ENCODE measurements at regions not wholly inside any gene's neighbourhood (a gene's known extent, or its start where the extent isn't known, plus 50 kb on each side); places are given as distances from the start of the nearest gene placed in this dataset.

GRCh38 chr16:76824221-76824620, 366.8 kb upstream of the MON1B start:
- intact Hi-C loops (cut with micrococcal nuclease; ENCODE audit: unreplicated experiment), result no loop called here
- H3K4me3 ChIP-seq (ENCODE audit: low read depth, low read length, poor library complexity, severe bottlenecking), result no peak overlapping the region
- no peaks in the 10 kb centered on the region for H3K36me3 ChIP-seq (ENCODE audit: insufficient read depth, low read length, poor library complexity, severe bottlenecking)
- no TSS peak for BruUV-seq (replicated peaks)
- no peaks in the 10 kb centered on the region for H3K4me1 ChIP-seq (ENCODE audit: insufficient read depth, low read length, poor library complexity, severe bottlenecking)
- no peak for DNase-seq (ENCODE audit: low spot score)
- TF ChIP-seq EZH2 (IDR thresholded peaks at IDR 0.05; ENCODE audit: borderline replicate concordance, low read depth, low read length, poor library complexity, severe bottlenecking), result no peak
- TF ChIP-seq, protein P1, sequence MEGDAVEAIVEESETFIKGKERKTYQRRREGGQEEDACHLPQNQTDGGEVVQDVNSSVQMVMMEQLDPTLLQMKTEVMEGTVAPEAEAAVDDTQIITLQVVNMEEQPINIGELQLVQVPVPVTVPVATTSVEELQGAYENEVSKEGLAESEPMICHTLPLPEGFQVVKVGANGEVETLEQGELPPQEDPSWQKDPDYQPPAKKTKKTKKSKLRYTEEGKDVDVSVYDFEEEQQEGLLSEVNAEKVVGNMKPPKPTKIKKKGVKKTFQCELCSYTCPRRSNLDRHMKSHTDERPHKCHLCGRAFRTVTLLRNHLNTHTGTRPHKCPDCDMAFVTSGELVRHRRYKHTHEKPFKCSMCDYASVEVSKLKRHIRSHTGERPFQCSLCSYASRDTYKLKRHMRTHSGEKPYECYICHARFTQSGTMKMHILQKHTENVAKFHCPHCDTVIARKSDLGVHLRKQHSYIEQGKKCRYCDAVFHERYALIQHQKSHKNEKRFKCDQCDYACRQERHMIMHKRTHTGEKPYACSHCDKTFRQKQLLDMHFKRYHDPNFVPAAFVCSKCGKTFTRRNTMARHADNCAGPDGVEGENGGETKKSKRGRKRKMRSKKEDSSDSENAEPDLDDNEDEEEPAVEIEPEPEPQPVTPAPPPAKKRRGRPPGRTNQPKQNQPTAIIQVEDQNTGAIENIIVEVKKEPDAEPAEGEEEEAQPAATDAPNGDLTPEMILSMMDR (conservative IDR thresholded peaks at IDR 0.05; ENCODE audit: low read depth, low read length), result no peak
- ChIA-PET CTCF (no interaction called here), POLR2A (ENCODE audit: low non-redundant PET) (no interaction called here)
- peaks cover 16% of the 10 kb centered on the region for H3K27me3 ChIP-seq (replicated peaks; ENCODE audit: insufficient read depth, low read depth, low read length, poor library complexity)
- H3K27ac ChIP-seq (ENCODE audit: low read depth, low read length, poor library complexity, severe bottlenecking), result no peak overlapping the region
- H3K9me3 ChIP-seq (ENCODE audit: low read depth, low read length, poor library complexity, severe bottlenecking), result no peaks in the 10 kb centered on the region

- BruUV-seq (replicated peaks), result no TSS peak
- H3K27ac ChIP-seq (ENCODE audit: low read depth, low read length, poor library complexity, severe bottlenecking), result no peak overlapping the region
- POLR2A ChIA-PET (ENCODE audit: low non-redundant PET), result no interaction called here
Observed at GRCh38 chr16:76824791-76825190, 366.2 kb upstream of the MON1B start.

GRCh38 chr16:76835339-76835738, 355.7 kb upstream of the MON1B start:
- BruUV-seq (replicated peaks), result no TSS peak
- DNase-seq (ENCODE audit: low spot score), result no peak
- no peaks in the 10 kb centered on the region for H3K4me1 ChIP-seq (ENCODE audit: insufficient read depth, low read length, poor library complexity, severe bottlenecking)
- H3K27me3 ChIP-seq (replicated peaks; ENCODE audit: insufficient read depth, low read depth, low read length, poor library complexity), result peaks cover 5% of the 10 kb centered on the region
- TF ChIP-seq EZH2 (IDR thresholded peaks at IDR 0.05; ENCODE audit: borderline replicate concordance, low read depth, low read length, poor library complexity, severe bottlenecking), result no peak
- TF ChIP-seq, protein P1 (conservative IDR thresholded peaks at IDR 0.05; ENCODE audit: low read depth, low read length), result no peak
- no peak overlapping the region for H3K27ac ChIP-seq (ENCODE audit: low read depth, low read length, poor library complexity, severe bottlenecking)
- CTCF ChIA-PET, result no interaction called here
- POLR2A ChIA-PET (ENCODE audit: low non-redundant PET), result no interaction called here
- H3K4me3 ChIP-seq (ENCODE audit: low read depth, low read length, poor library complexity, severe bottlenecking), result no peak overlapping the region
- intact Hi-C loops (cut with micrococcal nuclease; ENCODE audit: unreplicated experiment), result no loop called here
- no peaks in the 10 kb centered on the region for H3K36me3 ChIP-seq (ENCODE audit: insufficient read depth, low read length, poor library complexity, severe bottlenecking)
- no peaks in the 10 kb centered on the region for H3K9me3 ChIP-seq (ENCODE audit: low read depth, low read length, poor library complexity, severe bottlenecking)

More at GRCh38 chr16:76824791-76825190, 366.2 kb upstream of the MON1B start:
- Histone ChIP-seq H3K4me3 (ENCODE audit: low read depth, low read length, poor library complexity, severe bottlenecking) (no peak overlapping the region), H3K4me1 (ENCODE audit: insufficient read depth, low read length, poor library complexity, severe bottlenecking) (no peaks in the 10 kb centered on the region), H3K36me3 (ENCODE audit: insufficient read depth, low read length, poor library complexity, severe bottlenecking) (no peaks in the 10 kb centered on the region), H3K27me3 (replicated peaks; ENCODE audit: insufficient read depth, low read depth, low read length, poor library complexity) (peaks cover 16% of the 10 kb centered on the region), H3K9me3 (ENCODE audit: low read depth, low read length, poor library complexity, severe bottlenecking) (no peaks in the 10 kb centered on the region)
- DNase-seq (ENCODE audit: low spot score), result no peak
- CTCF ChIA-PET, result no interaction called here
- intact Hi-C loops (cut with micrococcal nuclease; ENCODE audit: unreplicated experiment), result no loop called here
- TF ChIP-seq EZH2 (IDR thresholded peaks at IDR 0.05; ENCODE audit: borderline replicate concordance, low read depth, low read length, poor library complexity, severe bottlenecking), result no peak
- TF ChIP-seq, protein P1 (conservative IDR thresholded peaks at IDR 0.05; ENCODE audit: low read depth, low read length), result no peak
